Smooth muscle cell (in vitro differentiated cells): ENCODE measurements at regions not wholly inside any gene's neighbourhood (a gene's known extent, or its start where the extent isn't known, plus 50 kb on each side); places are given as distances from the start of the nearest gene placed in this dataset.

Source experiments
- DNase-seq: peaks from one replicate; lab custom pipeline; 2025; ENCODE audit not compliant: unreplicated experiment; lab: John Stamatoyannopoulos, UW
- H2AFZ ChIP-seq: fragments of 200-600 bp; sonication (generic); 2 replicates; pipeline ENCODE4 v1.6.0; 2016; ENCODE audit warnings: antibody characterized with exemption, low read depth, mild to moderate bottlenecking
- H3F3A ChIP-seq: fragments of 200-600 bp; sonication (generic); 2 replicates; pipeline ENCODE4 v1.6.0; 2017; ENCODE audit warnings: antibody characterized with exemption, low read depth
- H3K27ac ChIP-seq: fragments of 200-600 bp; sonication (generic); 2 replicates; pipeline ENCODE4 v1.5.1; 2016; ENCODE audit warnings: low read depth, mild to moderate bottlenecking
- H3K27me3 ChIP-seq: fragments of 200-600 bp; sonication (generic); 2 replicates; pipeline ENCODE4 v1.6.1; 2016; ENCODE audit warnings: low read depth, mild to moderate bottlenecking
- H3K36me3 ChIP-seq: fragments of 200-600 bp; sonication (generic); 2 replicates; pipeline ENCODE4 v1.5.1; 2016; ENCODE audit warnings: low read depth
- H3K4me1 ChIP-seq: fragments of 200-600 bp; sonication (generic); 2 replicates; pipeline ENCODE4 v1.5.1; 2016; ENCODE audit warnings: low read depth
- H3K4me2 ChIP-seq: fragments of 200-600 bp; sonication (generic); 2 replicates; pipeline ENCODE4 v1.6.0; 2016; ENCODE audit warnings: mild to moderate bottlenecking
- H3K4me3 ChIP-seq: fragments of 200-600 bp; sonication (generic); 2 replicates; pipeline ENCODE4 v1.5.1; 2016; ENCODE audit warnings: mild to moderate bottlenecking
- H3K79me2 ChIP-seq: fragments of 200-600 bp; sonication (generic); 2 replicates; pipeline ENCODE4 v1.6.0; 2016; ENCODE audit warnings: low read depth, mild to moderate bottlenecking
- H3K9ac ChIP-seq: fragments of 200-600 bp; sonication (generic); 2 replicates; pipeline ENCODE4 v1.6.0; 2016; ENCODE audit warnings: low read depth
- H3K9me3 ChIP-seq: fragments of 200-600 bp; sonication (generic); replicated peaks from 2 replicates; pipeline ENCODE4 v1.5.1; 2016; ENCODE audit warnings: low read depth
- H4K20me1 ChIP-seq: fragments of 200-600 bp; sonication (generic); 2 replicates; pipeline ENCODE4 v1.6.0; 2016; ENCODE audit warnings: low read depth
- CTCF ChIP-seq: fragments of 200-600 bp; sonication (generic); IDR thresholded peaks from 2 replicates; pipeline ENCODE4 v1.5.1; 2017; ENCODE audit warnings: borderline replicate concordance, mild to moderate bottlenecking, antibody characterized with exemption; ENCODE audit not compliant: insufficient read depth, poor library complexity, severe bottlenecking
- WGBS: methylation state at CpG from one replicate; pipeline ENCODE4 v1.1.7; 2016; ENCODE audit warnings: low lambda C conversion rate; 5-methylcytosine and 5-hydroxymethylcytosine counted together

GRCh38 chr1:232699814-232700213 is 69.9 kb upstream of the SIPA1L2 start:
- H3F3A ChIP-seq = peaks cover 4% of the 10 kb centered on the region
- H3K27ac ChIP-seq = no peak overlapping the region
- no peaks in the 10 kb centered on the region for H3K4me1 ChIP-seq
- H3K27me3 ChIP-seq = no peaks in the 10 kb centered on the region
- H2AFZ ChIP-seq = no peak overlapping the region
- H3K4me3 ChIP-seq = no peak overlapping the region
- no peak overlapping the region for H3K9ac ChIP-seq
- WGBS = 92% methylated on average over 6 of the region's 6 CpGs
- no peak overlapping the region for H3K4me2 ChIP-seq
- H4K20me1 ChIP-seq = no peaks in the 10 kb centered on the region
- no peaks in the 10 kb centered on the region for H3K9me3 ChIP-seq
- H3K36me3 ChIP-seq = no peaks in the 10 kb centered on the region
- DNase-seq = no peak
- no peak for TF ChIP-seq CTCF
- no peaks in the 10 kb centered on the region for H3K79me2 ChIP-seq

- WGBS = 64% methylated on average over 5 of the region's 5 CpGs
- peak overlapping the region; percentile 20 for H3K4me2 ChIP-seq
Measured at GRCh38 chr1:232702911-232703310, 73.0 kb upstream of the SIPA1L2 start.

GRCh38 chr1:232704256-232704655 is 74.3 kb upstream of the SIPA1L2 start:
- Histone ChIP-seq H3K79me2 (no peaks in the 10 kb centered on the region), H3K4me1 (no peaks in the 10 kb centered on the region), H3K27me3 (no peaks in the 10 kb centered on the region), H3K4me3 (no peak overlapping the region), H3K9me3 (no peaks in the 10 kb centered on the region), H3F3A (peaks cover 4% of the 10 kb centered on the region), H3K9ac (no peak overlapping the region), H2AFZ (no peak overlapping the region), H3K27ac (peak overlapping the region; percentile 73), H4K20me1 (no peaks in the 10 kb centered on the region), H3K4me2 (peak overlapping the region; percentile 59), H3K36me3 (no peaks in the 10 kb centered on the region)
- WGBS = 42% methylated on average over 2 of the region's 2 CpGs
- TF ChIP-seq CTCF = no peak
- no peak for DNase-seq

More at GRCh38 chr1:232702911-232703310, 73.0 kb upstream of the SIPA1L2 start:
- no peaks in the 10 kb centered on the region for H3K4me1 ChIP-seq
- no peak overlapping the region for H2AFZ ChIP-seq
- DNase-seq = no peak
- no peak for TF ChIP-seq CTCF
- no peaks in the 10 kb centered on the region for H3K27me3 ChIP-seq
- H3K27ac ChIP-seq = no peak overlapping the region
- no peaks in the 10 kb centered on the region for H4K20me1 ChIP-seq
- no peaks in the 10 kb centered on the region for H3K79me2 ChIP-seq
- no peaks in the 10 kb centered on the region for H3K36me3 ChIP-seq
- peaks cover 4% of the 10 kb centered on the region for H3F3A ChIP-seq
- H3K9ac ChIP-seq = no peak overlapping the region
- no peak overlapping the region for H3K4me3 ChIP-seq
- no peaks in the 10 kb centered on the region for H3K9me3 ChIP-seq
